Endodermal cell (in vitro differentiated cells): ENCODE measurements at regions not wholly inside any gene's neighbourhood (a gene's known extent, or its start where the extent isn't known, plus 50 kb on each side); places are given as distances from the start of the nearest gene placed in this dataset.

ENCODE experiments used
- DNase-seq: peaks from one replicate; pipeline ENCODE4 v3.0.0-alpha.2; 2017
- H3K27ac ChIP-seq: 2 replicates; pipeline ENCODE4 v1.5.1; 2013; ENCODE audit warnings: mild to moderate bottlenecking, low read depth, low read length, moderate library complexity
- H3K27me3 ChIP-seq: 2 replicates; pipeline ENCODE4 v1.6.1; 2013; ENCODE audit warnings: mild to moderate bottlenecking, low read length, moderate library complexity; ENCODE audit not compliant: insufficient read depth, control insufficient read depth, poor library complexity, severe bottlenecking
- H3K36me3 ChIP-seq: 2 replicates; pipeline ENCODE4 v1.7.0; 2013; ENCODE audit warnings: mild to moderate bottlenecking, low read length, moderate library complexity; ENCODE audit not compliant: control insufficient read depth, insufficient read depth
- H3K4me1 ChIP-seq: one replicate; pipeline ENCODE4 v1.7.0; 2013; ENCODE audit warnings: low read length; ENCODE audit not compliant: control insufficient read depth, insufficient read depth
- H3K4me3 ChIP-seq: 2 replicates; pipeline ENCODE4 v1.5.1; 2013; ENCODE audit warnings: mild to moderate bottlenecking, low read length, moderate library complexity
- H3K9ac ChIP-seq: 2 replicates; pipeline ENCODE4 v1.6.1; 2013; ENCODE audit warnings: mild to moderate bottlenecking, low read length, moderate library complexity; ENCODE audit not compliant: poor library complexity, severe bottlenecking; ENCODE audit errors: extremely low read depth
- H3K9me3 ChIP-seq: 2 replicates; pipeline ENCODE4 v1.6.1; 2013; ENCODE audit warnings: mild to moderate bottlenecking, low read length, moderate library complexity; ENCODE audit not compliant: control insufficient read depth
- H3K27ac Mint-ChIP-seq: 2 replicates; pipeline ENCODE4 v1.8.0; 2020; ENCODE audit warnings: mixed read lengths
- H3K27me3 Mint-ChIP-seq: 2 replicates; pipeline ENCODE4 v1.8.0; 2021; ENCODE audit warnings: mild to moderate bottlenecking, mixed read lengths; ENCODE audit not compliant: insufficient read depth
- H3K36me3 Mint-ChIP-seq: 2 replicates; pipeline ENCODE4 v1.8.0; 2020; ENCODE audit warnings: low read depth, mixed read lengths
- H3K4me1 Mint-ChIP-seq: 2 replicates; pipeline ENCODE4 v1.8.0; 2020; ENCODE audit warnings: mixed read lengths
- H3K4me3 Mint-ChIP-seq: 2 replicates; pipeline ENCODE4 v1.8.0; 2020; ENCODE audit warnings: mild to moderate bottlenecking, moderate library complexity, mixed read lengths
- H3K9me3 Mint-ChIP-seq: 2 replicates; pipeline ENCODE4 v1.8.0; 2020; ENCODE audit warnings: mild to moderate bottlenecking, mixed read lengths
- CTCF ChIP-seq: fragments of 200-600 bp; sonication (generic); conservative IDR thresholded peaks from 2 replicates; pipeline ENCODE4 v1.5.0; 2021; ENCODE audit warnings: antibody characterized with exemption, mild to moderate bottlenecking
- WGBS, 2 experiments: methylation state at CpG; one replicate each; pipeline versions ENCODE4 v1.1.5 to v1.1.7; 2013; ENCODE audit warnings: missing lambda C conversion rate in 2 of 2, mixed read lengths in 1 of 2; ENCODE audit not compliant: insufficient coverage in 1 of 2, insufficient read length in 1 of 2; 5-methylcytosine and 5-hydroxymethylcytosine counted together

- WGBS, 2 experiments = 100% methylated on average over 1 of the region's 3 CpGs; no CpG with 5 or more reads in 1 of the 2 experiments
- H3K4me3 ChIP-seq = no peak overlapping the region
- no peak overlapping the region for H3K27ac ChIP-seq
- no peaks in the 10 kb centered on the region for H3K4me1 Mint-ChIP-seq
- H3K27me3 Mint-ChIP-seq = peaks cover 2% of the 10 kb centered on the region
- no peaks in the 10 kb centered on the region for H3K4me1 ChIP-seq
- no peak for DNase-seq
- H3K9me3 Mint-ChIP-seq = no peaks in the 10 kb centered on the region
- TF ChIP-seq CTCF = no peak
- H3K36me3 Mint-ChIP-seq = no peaks in the 10 kb centered on the region
- no peak overlapping the region for H3K27ac Mint-ChIP-seq
- H3K27me3 ChIP-seq = peaks cover 4% of the 10 kb centered on the region
- no peaks in the 10 kb centered on the region for H3K36me3 ChIP-seq
- H3K4me3 Mint-ChIP-seq = no peak overlapping the region
- H3K9ac ChIP-seq = no peak overlapping the region
- no peaks in the 10 kb centered on the region for H3K9me3 ChIP-seq
Observed at GRCh38 chr7:22060863-22061262, 115.2 kb upstream of the CDCA7L start.

- H3K4me1 Mint-ChIP-seq = no peaks in the 10 kb centered on the region
- WGBS, 2 experiments = 100% methylated on average over 1 of the region's 1 CpG; no CpG with 5 or more reads in 1 of the 2 experiments
- no peaks in the 10 kb centered on the region for H3K9me3 ChIP-seq
- no peaks in the 10 kb centered on the region for H3K9me3 Mint-ChIP-seq
- H3K4me3 ChIP-seq = no peak overlapping the region
- TF ChIP-seq CTCF = no peak
- no peaks in the 10 kb centered on the region for H3K36me3 ChIP-seq
- no peak overlapping the region for H3K27ac Mint-ChIP-seq
- peaks cover 2% of the 10 kb centered on the region for H3K27me3 Mint-ChIP-seq
- no peaks in the 10 kb centered on the region for H3K36me3 Mint-ChIP-seq
- H3K9ac ChIP-seq = no peak overlapping the region
- peaks cover 4% of the 10 kb centered on the region for H3K27me3 ChIP-seq
- no peak overlapping the region for H3K27ac ChIP-seq
- H3K4me3 Mint-ChIP-seq = no peak overlapping the region
- no peaks in the 10 kb centered on the region for H3K4me1 ChIP-seq
- DNase-seq = no peak
Observed at GRCh38 chr7:22060197-22060596, 114.5 kb upstream of the CDCA7L start.

- peaks cover 10% of the 10 kb centered on the region for H3K4me1 Mint-ChIP-seq
- Histone ChIP-seq H3K4me3 (no peak overlapping the region), H3K9me3 (no peaks in the 10 kb centered on the region), H3K27ac (no peak overlapping the region), H3K36me3 (no peaks in the 10 kb centered on the region), H3K9ac (no peak overlapping the region), H3K27me3 (peaks cover 5% of the 10 kb centered on the region), H3K4me1 (no peaks in the 10 kb centered on the region)
- TF ChIP-seq CTCF = no peak
- 88 to 98% methylated on average over 6 of the region's 6 CpGs for WGBS, 2 experiments
- H3K27me3 Mint-ChIP-seq = peaks cover 5% of the 10 kb centered on the region
- H3K9me3 Mint-ChIP-seq = no peaks in the 10 kb centered on the region
- H3K4me3 Mint-ChIP-seq = no peak overlapping the region
- H3K27ac Mint-ChIP-seq = no peak overlapping the region
- H3K36me3 Mint-ChIP-seq = no peaks in the 10 kb centered on the region
- no peak for DNase-seq
Observed at GRCh38 chr7:22055226-22055625, 109.5 kb upstream of the CDCA7L start.
